Heart left ventricle (tissue), 13 donors: ENCODE measurements at regions not wholly inside any gene's neighbourhood (a gene's known extent, or its start where the extent isn't known, plus 50 kb on each side); places are given as distances from the start of the nearest gene placed in this dataset.

Source experiments
- POLR2A ChIP-seq, 2 donors: fragments of 450-650 bp; IDR thresholded peaks; one replicate each; pipeline ENCODE4 v1.6.1; 2017; ENCODE audit warnings: antibody characterized with exemption in 2 of 2, mild to moderate bottlenecking in 2 of 2, moderate library complexity in 2 of 2
- TF ChIP-seq, protein P1 (sequence below), 12 donors: fragments of 200-600 bp; sonication (generic) in 4 of 12; IDR thresholded peaks; one replicate each; pipeline versions ENCODE4 v1.5.0 to v1.8.0; 2018 to 2022; ENCODE audit warnings: antibody characterized with exemption in 12 of 12, mild to moderate bottlenecking in 5 of 12
- donor health status: ischemic (EF 13 %, LVEDD 7.1; RV severe dilation, severe dysfunction).
- donor health status: DM: no; HTN: yes; CAD: no.
- donor health status: DM: no; HTN: no; CAD: no.
- donor health status: ischemic (EF 25% LVEDD 6.9; RV normal size, moderate dysfunction).
- donor health status: ischemic (EF 25% LVEDD 5.7; RV mildly dilated, moderate dysfunction).
- donor health status: ischemic (EF 35%, LVEDD 5.7; RV mildly dilated, moderate dysfunction).
- donor health status: nonischemic (EF 11% LVEDD 7.7; RV severe dilation, severe dysfunction).
- donor health status: DM: yes; HTN: yes; CAD: no.
- donor health status: PGD.
- donor health status: ischemic (EF 29% LVEDD 5.4; RV normal size, mild dysfunction).
- donor health status: nonischemic (EF 23%, LVEDD 6.1; RV moderate dilation, normal function).

GRCh38 chr3:88369767-88370166 lies 220.0 kb downstream of the C3orf38 start:
- TF ChIP-seq POLR2A (IDR thresholded peaks at IDR 0.05) = no peak
- TF ChIP-seq, protein P1, sequence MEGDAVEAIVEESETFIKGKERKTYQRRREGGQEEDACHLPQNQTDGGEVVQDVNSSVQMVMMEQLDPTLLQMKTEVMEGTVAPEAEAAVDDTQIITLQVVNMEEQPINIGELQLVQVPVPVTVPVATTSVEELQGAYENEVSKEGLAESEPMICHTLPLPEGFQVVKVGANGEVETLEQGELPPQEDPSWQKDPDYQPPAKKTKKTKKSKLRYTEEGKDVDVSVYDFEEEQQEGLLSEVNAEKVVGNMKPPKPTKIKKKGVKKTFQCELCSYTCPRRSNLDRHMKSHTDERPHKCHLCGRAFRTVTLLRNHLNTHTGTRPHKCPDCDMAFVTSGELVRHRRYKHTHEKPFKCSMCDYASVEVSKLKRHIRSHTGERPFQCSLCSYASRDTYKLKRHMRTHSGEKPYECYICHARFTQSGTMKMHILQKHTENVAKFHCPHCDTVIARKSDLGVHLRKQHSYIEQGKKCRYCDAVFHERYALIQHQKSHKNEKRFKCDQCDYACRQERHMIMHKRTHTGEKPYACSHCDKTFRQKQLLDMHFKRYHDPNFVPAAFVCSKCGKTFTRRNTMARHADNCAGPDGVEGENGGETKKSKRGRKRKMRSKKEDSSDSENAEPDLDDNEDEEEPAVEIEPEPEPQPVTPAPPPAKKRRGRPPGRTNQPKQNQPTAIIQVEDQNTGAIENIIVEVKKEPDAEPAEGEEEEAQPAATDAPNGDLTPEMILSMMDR (IDR thresholded peaks at IDR 0.05) = no peak
